GM18858 (cell line): ENCODE measurements at regions not wholly inside any gene's neighbourhood (a gene's known extent, or its start where the extent isn't known, plus 50 kb on each side); places are given as distances from the start of the nearest gene placed in this dataset.
"Not testable (repeated sequence)": the region's sequence is repeated elsewhere in the genome, so short reads cannot be mapped to it uniquely, and the experiment has no call there.

Source experiments
- ATAC-seq: cut with Tn5 transposase; IDR thresholded peaks from one replicate; pipeline ENCODE4 v1.9.1; 2021; ENCODE audit not compliant: unreplicated experiment

DNA sequence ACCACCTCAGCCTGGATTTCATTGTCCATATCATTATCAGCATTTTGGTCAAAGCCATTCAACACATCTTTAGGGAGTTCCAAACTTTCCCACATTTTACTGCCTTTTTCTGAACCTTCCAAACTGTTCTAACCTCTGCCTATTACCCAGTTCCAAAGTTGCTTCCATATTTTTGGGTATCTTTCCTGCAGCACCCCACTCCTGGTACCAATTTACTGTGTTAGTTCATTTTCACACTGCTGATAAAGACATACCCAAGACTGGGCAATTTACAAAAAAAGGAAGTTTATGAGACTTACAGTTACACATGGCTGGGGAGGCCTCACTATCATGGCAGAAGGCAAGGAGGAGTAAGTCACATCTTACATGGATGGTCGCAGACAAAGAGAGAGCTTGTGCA, 63.6 kb upstream of the CEP162 start:
- not testable (repeated sequence) for ATAC-seq

DNA sequence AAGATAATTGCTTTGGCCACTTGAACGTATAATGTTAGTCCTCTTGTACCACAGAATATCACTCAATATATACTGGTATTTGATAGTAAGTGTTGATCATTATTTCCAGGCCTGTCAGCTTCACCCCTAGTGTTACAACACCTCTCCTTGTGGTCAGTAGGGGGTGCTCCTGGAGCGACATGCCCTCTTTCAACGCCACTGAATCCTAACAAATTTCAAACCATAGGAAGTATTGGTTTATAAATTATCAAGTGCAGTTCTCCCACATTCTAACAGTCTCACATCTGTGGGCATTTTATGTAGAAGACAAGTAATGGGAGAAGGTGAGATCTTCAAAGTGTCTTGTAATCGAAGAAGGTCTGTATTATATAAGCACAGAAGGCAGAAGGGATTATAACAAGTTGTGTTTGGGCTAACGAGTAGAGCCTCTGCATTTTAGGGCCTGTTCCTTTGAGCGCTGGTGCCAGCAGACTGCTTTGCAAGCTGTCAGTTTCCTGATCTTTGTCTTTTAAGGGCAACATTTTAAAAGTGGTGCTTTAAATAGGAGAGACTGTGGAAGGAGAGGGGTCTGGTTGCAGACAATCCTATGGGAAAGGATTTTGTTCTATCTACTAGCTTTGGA, 57.1 kb upstream of the CEP162 start:
- ATAC-seq = peak; percentile 77

DNA sequence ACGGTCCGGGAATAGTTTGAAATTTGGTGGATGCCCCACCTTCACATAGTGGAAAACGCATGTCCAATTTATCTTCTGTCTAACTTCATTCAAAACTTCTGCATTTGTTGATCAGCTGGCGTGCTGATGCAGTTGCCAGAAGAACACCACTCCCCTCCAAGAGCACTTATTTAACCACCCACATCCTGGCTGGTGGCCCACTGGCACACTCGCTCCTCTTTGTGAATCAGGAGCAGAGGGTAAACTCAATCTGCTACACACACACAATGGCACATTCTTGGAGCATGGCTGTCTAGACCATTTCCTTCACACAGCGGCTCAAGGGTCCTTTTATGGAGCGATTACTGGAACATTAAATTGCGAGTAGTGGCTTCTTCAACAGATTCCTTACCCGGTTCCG, 55.1 kb upstream of the CEP162 start:
- no peak for ATAC-seq

DNA sequence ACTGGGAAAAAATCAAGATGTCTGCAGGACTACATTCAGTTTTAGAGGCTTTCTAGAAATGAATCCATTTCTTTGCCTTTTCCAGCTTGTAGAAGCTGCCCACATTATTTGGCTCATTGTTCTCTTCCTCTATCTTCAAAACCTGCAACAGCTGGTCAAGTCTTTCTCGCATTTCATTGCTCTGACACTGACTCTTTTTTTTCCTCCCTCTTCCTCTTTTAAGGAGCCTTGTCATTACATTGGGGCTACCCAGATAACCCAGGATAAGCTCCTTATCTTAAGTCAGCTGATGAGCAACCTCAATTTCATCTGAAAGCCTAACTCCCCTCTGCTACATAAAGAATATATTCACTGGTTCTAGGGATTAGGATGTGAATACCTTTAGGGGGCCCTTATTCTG, 53.2 kb upstream of the CEP162 start:
- no peak for ATAC-seq

DNA sequence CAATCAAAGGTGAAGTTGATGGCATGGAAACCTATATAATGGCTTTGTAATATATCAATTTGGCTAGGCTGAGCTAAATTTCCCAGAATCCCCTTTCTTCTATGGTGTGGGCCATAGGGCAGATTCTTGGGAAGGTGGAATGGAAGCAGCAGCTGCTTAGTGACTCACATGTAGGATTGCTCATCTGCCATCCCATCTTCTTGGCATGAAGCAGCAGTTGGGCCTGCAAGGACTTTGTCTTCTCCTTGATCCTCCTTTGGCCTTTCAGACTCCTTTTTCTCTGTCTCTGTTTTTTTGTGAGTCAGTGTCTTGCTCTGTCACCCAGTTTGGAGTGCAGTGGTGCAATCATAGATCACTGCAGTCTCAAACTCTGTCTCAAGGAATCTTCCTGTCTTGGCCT, 52.6 kb upstream of the CEP162 start:
- no peak for ATAC-seq

- ATAC-seq = no peak
Observed at GRCh38 chr6:84278321-84278998, 51.0 kb upstream of the CEP162 start.
